ENCODE measurements at regions not wholly inside any gene's neighbourhood (a gene's known extent, or its start where the extent isn't known, plus 50 kb on each side); places are given as distances from the start of the nearest gene placed in this dataset.
"Not testable (repeated sequence)": the region's sequence is repeated elsewhere in the genome, so short reads cannot be mapped to it uniquely, and the experiment has no call there.

- Mint-ChIP-seq H3K4me1 (no peaks in the 10 kb centered on the region), H3K27ac (no peak overlapping the region), H3K27me3 (no peaks in the 10 kb centered on the region), H3K9me3 (no peaks in the 10 kb centered on the region), H3K36me3 (no peaks in the 10 kb centered on the region), H3K4me3 (no peak overlapping the region)
- DNase-seq (ENCODE audit: low spot score in 2 of 2) (no peak), ATAC-seq (ENCODE audit: low read depth) (no peak)
These were observed 62.8 kb upstream of the USP25 start for GRCh38 chr21:15667010-15667409.

- Mint-ChIP-seq H3K27ac (no peak overlapping the region), H3K9me3 (no peaks in the 10 kb centered on the region), H3K4me1 (no peaks in the 10 kb centered on the region), H3K36me3 (no peaks in the 10 kb centered on the region), H3K4me3 (no peak overlapping the region), H3K27me3 (no peaks in the 10 kb centered on the region)
- DNase-seq (ENCODE audit: low spot score in 2 of 2) (no peak), ATAC-seq (ENCODE audit: low read depth) (no peak)
These were observed 62.0 kb upstream of the USP25 start for GRCh38 chr21:15667819-15668218.

- no peaks in the 10 kb centered on the region for H3K9me3 Mint-ChIP-seq
- no peak for DNase-seq (ENCODE audit: low spot score in 2 of 2)
- H3K27ac Mint-ChIP-seq: no peak overlapping the region
- H3K4me3 Mint-ChIP-seq: no peak overlapping the region
- ATAC-seq (ENCODE audit: low read depth): no peak
- H3K27me3 Mint-ChIP-seq: no peaks in the 10 kb centered on the region
- H3K4me1 Mint-ChIP-seq: no peaks in the 10 kb centered on the region
- no peaks in the 10 kb centered on the region for H3K36me3 Mint-ChIP-seq
These were observed 60.5 kb upstream of the USP25 start for GRCh38 chr21:15669247-15669646.

GRCh38 chr21:15671188-15671587, 58.6 kb upstream of the USP25 start:
- Mint-ChIP-seq H3K36me3 (no peaks in the 10 kb centered on the region), H3K27me3 (no peaks in the 10 kb centered on the region), H3K9me3 (no peaks in the 10 kb centered on the region), H3K4me1 (no peaks in the 10 kb centered on the region), H3K4me3 (no peak overlapping the region), H3K27ac (no peak overlapping the region)
- DNase-seq (ENCODE audit: low spot score in 2 of 2) (no peak), ATAC-seq (ENCODE audit: low read depth) (peak; percentile 24)

GRCh38 chr21:15672578-15672977, 57.2 kb upstream of the USP25 start:
- not testable (repeated sequence) for H3K9me3 Mint-ChIP-seq; H3K27me3 Mint-ChIP-seq; ATAC-seq (ENCODE audit: low read depth); H3K36me3 Mint-ChIP-seq; DNase-seq (ENCODE audit: low spot score in 2 of 2); H3K4me1 Mint-ChIP-seq; H3K4me3 Mint-ChIP-seq; H3K27ac Mint-ChIP-seq

- H3K9me3 Mint-ChIP-seq: no peaks in the 10 kb centered on the region
- H3K27me3 Mint-ChIP-seq: peaks cover 2% of the 10 kb centered on the region
- no peak overlapping the region for H3K4me3 Mint-ChIP-seq
- H3K27ac Mint-ChIP-seq: no peak overlapping the region
- no peak for DNase-seq (ENCODE audit: low spot score in 2 of 2)
- no peaks in the 10 kb centered on the region for H3K4me1 Mint-ChIP-seq
- H3K36me3 Mint-ChIP-seq: no peaks in the 10 kb centered on the region
- no peak for ATAC-seq (ENCODE audit: low read depth)
These were observed 52.8 kb upstream of the USP25 start for GRCh38 chr21:15676935-15677334.

- ATAC-seq (ENCODE audit: low read depth) (no peak), DNase-seq (ENCODE audit: low spot score in 2 of 2) (no peak)
- H3K27me3 Mint-ChIP-seq: peaks cover 3% of the 10 kb centered on the region
- H3K4me3 Mint-ChIP-seq: no peak overlapping the region
- no peaks in the 10 kb centered on the region for H3K4me1 Mint-ChIP-seq
- H3K9me3 Mint-ChIP-seq: no peaks in the 10 kb centered on the region
- H3K36me3 Mint-ChIP-seq: no peaks in the 10 kb centered on the region
- H3K27ac Mint-ChIP-seq: no peak overlapping the region
These were observed 50.2 kb upstream of the USP25 start for GRCh38 chr21:15679630-15680029.

Measured in memory B cell (primary cell).